ENCODE measurements at regions not wholly inside any gene's neighbourhood (a gene's known extent, or its start where the extent isn't known, plus 50 kb on each side); places are given as distances from the start of the nearest gene placed in this dataset.

GRCh38 chr13:80400164-80400864, 59.4 kb upstream of the SPRY2 start:
- Mint-ChIP-seq H3K9me3 (peaks cover 11% of the 10 kb centered on the region), H3K27me3 (no peaks in the 10 kb centered on the region), H3K4me3 (peak overlapping the region; percentile 54), H3K36me3 (ENCODE audit: insufficient read depth) (peaks cover 3% of the 10 kb centered on the region), H3K4me1 (peaks cover 22% of the 10 kb centered on the region), H3K27ac (ENCODE audit: low read depth) (peak overlapping the region; percentile 49)
- DNase-seq (ENCODE audit: low spot score in 2 of 2), result no peak
- peak; percentile 52 for ATAC-seq (replicated peaks; ENCODE audit: extremely low read depth, poor library complexity, severe bottlenecking)

DNA sequence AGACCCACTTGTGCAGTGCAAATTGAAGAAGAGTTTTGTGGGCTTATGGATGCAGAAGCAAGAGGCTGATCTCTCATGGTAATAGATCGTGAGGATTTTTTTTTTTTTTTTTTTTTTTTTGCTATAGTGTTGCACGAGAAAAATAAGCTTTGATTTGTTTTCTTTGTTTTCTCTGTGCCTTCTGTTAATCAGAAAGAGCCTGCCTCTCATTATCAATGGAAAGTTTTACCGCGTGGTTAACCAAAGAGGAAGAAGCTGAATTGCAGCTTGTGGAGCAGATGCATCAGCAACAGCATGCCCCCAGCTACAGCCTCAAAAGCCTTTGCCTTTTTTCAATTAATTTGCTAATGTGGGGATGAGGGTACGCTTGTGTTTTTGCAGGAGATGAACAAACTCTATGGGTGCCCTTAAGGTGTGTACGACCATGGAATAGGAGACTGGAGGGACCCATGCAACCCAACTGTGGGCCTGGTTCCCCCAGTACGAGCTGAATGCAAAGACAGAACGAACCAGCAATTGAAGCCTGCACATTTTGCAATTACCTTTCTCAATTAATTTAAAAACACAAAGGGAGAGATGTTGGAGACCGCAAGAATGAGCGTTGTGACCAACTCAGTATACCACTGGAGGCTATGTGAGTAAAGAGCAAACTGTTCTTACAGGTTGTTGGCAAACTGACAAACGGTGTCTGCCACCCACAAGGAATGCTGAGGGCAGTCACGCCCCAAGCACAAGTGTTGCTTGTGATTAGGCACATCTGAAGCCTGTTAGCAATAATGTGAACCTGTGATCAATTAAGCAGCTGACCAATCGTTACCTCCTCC, 58.6 kb upstream of the SPRY2 start:
- peak; percentile 65 for ATAC-seq (replicated peaks; ENCODE audit: extremely low read depth, poor library complexity, severe bottlenecking)
- H3K27ac Mint-ChIP-seq (ENCODE audit: low read depth), result peak overlapping the region; percentile 49
- H3K4me1 Mint-ChIP-seq, result peaks cover 22% of the 10 kb centered on the region

More for the DNA sequence above, 58.6 kb upstream of the SPRY2 start:
- H3K27me3 Mint-ChIP-seq, result no peaks in the 10 kb centered on the region
- H3K9me3 Mint-ChIP-seq, result peaks cover 5% of the 10 kb centered on the region
- peaks cover 3% of the 10 kb centered on the region for H3K36me3 Mint-ChIP-seq (ENCODE audit: insufficient read depth)
- DNase-seq (ENCODE audit: low spot score in 2 of 2), result no peak
- peak overlapping the region; percentile 54 for H3K4me3 Mint-ChIP-seq
